NB4 (cell line): ENCODE measurements at regions not wholly inside any gene's neighbourhood (a gene's known extent, or its start where the extent isn't known, plus 50 kb on each side); places are given as distances from the start of the nearest gene placed in this dataset.

Experiments
- CTCF ChIP-seq: IDR thresholded peaks from one replicate; pipeline ENCODE4 v1.5.1; 2012; ENCODE audit warnings: low read depth, low read length
- MYC ChIP-seq: IDR thresholded peaks from 2 replicates; pipeline ENCODE4 v1.6.1; 2011; ENCODE audit warnings: low read depth, low read length

- TF ChIP-seq CTCF (no peak), MYC (no peak)
These were observed 197.0 kb downstream of the FAT4 start for GRCh38 chr4:125511715-125512114.
